ENCODE measurements at regions not wholly inside any gene's neighbourhood (a gene's known extent, or its start where the extent isn't known, plus 50 kb on each side); places are given as distances from the start of the nearest gene placed in this dataset.

- Histone ChIP-seq H3K36me3 (no peaks in the 10 kb centered on the region), H3K27me3 (replicated peaks; ENCODE audit: insufficient read depth) (no peaks in the 10 kb centered on the region), H3K4me3 (no peak overlapping the region), H3K4me1 (replicated peaks) (no peaks in the 10 kb centered on the region), H3K9me3 (no peaks in the 10 kb centered on the region), H3K27ac (no peak overlapping the region)
- DNase-seq (ENCODE audit: low spot score), result no peak
- intact Hi-C loops (cut with DNase I), result no loop called here
- WGBS, result 86% methylated on average over 13 of the region's 13 CpGs
- no peak for TF ChIP-seq POLR2AphosphoS5 (IDR thresholded peaks at IDR 0.05)
- no peak for TF ChIP-seq POLR2A (IDR thresholded peaks at IDR 0.05)
- no peak for TF ChIP-seq CTCF (IDR thresholded peaks at IDR 0.05)
Measured at GRCh38 chr3:188962253-188963247, 209.2 kb upstream of the TPRG1 start.

DNA sequence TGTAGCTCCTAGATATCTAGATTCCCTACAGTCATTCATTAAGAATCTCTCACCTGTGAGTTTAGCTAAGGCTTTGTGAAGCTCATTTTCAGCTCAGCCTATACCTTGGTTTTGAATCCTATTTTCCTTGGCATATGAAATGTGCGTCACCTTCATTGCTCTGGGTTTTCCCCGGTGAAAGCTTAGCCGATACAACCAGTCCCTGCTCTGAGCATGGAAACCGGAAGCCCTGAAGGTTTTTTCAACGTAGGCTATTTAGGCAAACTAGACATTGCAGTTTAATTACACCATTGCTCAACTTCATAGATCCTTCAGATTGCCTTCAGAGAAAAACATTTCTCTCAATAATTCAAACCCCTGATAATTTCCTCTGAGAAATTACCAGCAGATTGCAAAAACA lies 206.8 kb upstream of the TPRG1 start:
- Histone ChIP-seq H3K4me3 (no peak overlapping the region), H3K27ac (no peak overlapping the region), H3K36me3 (no peaks in the 10 kb centered on the region), H3K27me3 (replicated peaks; ENCODE audit: insufficient read depth) (no peaks in the 10 kb centered on the region), H3K4me1 (replicated peaks) (no peaks in the 10 kb centered on the region), H3K9me3 (no peaks in the 10 kb centered on the region)
- DNase-seq (ENCODE audit: low spot score), result no peak
- TF ChIP-seq POLR2A (IDR thresholded peaks at IDR 0.05) (no peak), CTCF (IDR thresholded peaks at IDR 0.05) (no peak), POLR2AphosphoS5 (IDR thresholded peaks at IDR 0.05) (no peak)
- 97% methylated on average over 5 of the region's 5 CpGs for WGBS
- intact Hi-C loops (cut with DNase I), result no loop called here

DNA sequence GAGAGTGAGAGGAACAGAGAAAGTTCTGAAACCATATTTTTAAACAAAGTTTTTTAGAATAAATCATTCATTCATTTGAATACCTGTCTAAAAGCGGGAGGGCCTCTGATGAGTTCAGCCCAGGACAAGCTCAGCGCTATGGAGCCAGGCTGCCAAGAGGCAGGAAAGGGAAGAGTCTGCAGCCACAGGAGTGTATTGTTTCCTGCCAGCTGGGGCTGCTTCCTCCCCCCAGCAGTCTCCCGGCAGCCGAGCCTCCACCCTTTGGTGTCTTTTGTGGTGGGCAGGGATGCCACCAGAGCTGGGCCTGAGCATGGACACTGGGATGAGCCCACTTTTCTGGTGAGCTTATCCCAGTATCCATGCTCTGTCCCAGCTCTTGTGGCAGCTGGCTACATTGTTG lies 199.5 kb upstream of the TPRG1 start:
- TF ChIP-seq POLR2AphosphoS5 (IDR thresholded peaks at IDR 0.05) (no peak), CTCF (IDR thresholded peaks at IDR 0.05) (no peak), POLR2A (IDR thresholded peaks at IDR 0.05) (no peak)
- Histone ChIP-seq H3K36me3 (no peaks in the 10 kb centered on the region), H3K4me3 (no peak overlapping the region), H3K4me1 (replicated peaks) (peaks cover 4% of the 10 kb centered on the region), H3K9me3 (no peaks in the 10 kb centered on the region), H3K27me3 (replicated peaks; ENCODE audit: insufficient read depth) (no peaks in the 10 kb centered on the region), H3K27ac (no peak overlapping the region)
- intact Hi-C loops (cut with DNase I), result no loop called here
- 68% methylated on average over 4 of the region's 4 CpGs for WGBS
- no peak for DNase-seq (ENCODE audit: low spot score)

DNA sequence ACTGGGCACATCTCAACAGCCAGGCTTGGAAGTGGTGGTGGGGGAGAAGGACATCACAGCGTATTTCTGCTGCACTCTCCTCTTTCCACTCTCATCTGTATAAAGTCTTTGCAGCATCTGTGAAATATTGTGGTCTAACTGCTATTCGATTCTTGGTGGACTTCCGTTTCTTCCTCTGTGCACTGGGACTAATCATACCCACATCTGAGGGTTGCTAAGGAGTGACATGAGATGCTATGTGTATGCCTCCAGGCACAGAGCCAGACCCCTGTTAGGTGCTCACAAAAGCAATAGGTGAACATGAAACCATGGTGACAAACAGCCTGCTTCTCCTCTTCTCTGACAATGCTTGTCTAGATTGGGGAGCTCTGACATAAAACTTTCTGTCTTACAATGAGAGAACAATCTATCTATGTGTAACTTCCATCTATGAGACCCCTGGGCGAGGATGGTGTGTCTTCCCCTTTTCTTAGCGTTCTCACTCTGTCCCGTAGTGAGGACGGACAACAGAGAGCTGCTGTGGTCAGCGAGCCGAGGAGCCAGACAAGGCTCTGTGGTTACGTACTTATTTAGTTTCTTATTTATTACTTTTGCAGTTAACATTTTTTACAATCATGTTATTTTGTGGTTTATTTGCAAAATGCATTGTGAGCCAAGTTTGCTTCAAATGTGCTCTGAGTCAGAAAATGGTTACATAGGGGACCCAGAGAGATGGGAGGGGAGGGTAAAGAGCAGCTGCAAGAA lies 196.7 kb upstream of the TPRG1 start:
- peak overlapping the region; percentile 53 to 65 for H3K27ac ChIP-seq

More for the DNA sequence above, 196.7 kb upstream of the TPRG1 start:
- peaks cover 4% of the 10 kb centered on the region for H3K4me1 ChIP-seq (replicated peaks)
- no peaks in the 10 kb centered on the region for H3K27me3 ChIP-seq (replicated peaks; ENCODE audit: insufficient read depth)
- H3K9me3 ChIP-seq, result no peaks in the 10 kb centered on the region
- intact Hi-C loops (cut with DNase I), result loop anchor here (5.0 kb wide), 1 partner anchor 167 kb away; no protein-coding TSS in a partner anchor
- 20% methylated on average over 10 of the region's 10 CpGs for WGBS
- DNase-seq (ENCODE audit: low spot score), result no peak
- H3K36me3 ChIP-seq, result no peaks in the 10 kb centered on the region
- TF ChIP-seq CTCF (IDR thresholded peaks at IDR 0.05) (no peak), POLR2AphosphoS5 (IDR thresholded peaks at IDR 0.05) (no peak), POLR2A (IDR thresholded peaks at IDR 0.05) (no peak)
- H3K4me3 ChIP-seq, result peak overlapping the region in 1 of 2 donors; percentile 0
